PC-3 (cell line): ENCODE measurements at regions not wholly inside any gene's neighbourhood (a gene's known extent, or its start where the extent isn't known, plus 50 kb on each side); places are given as distances from the start of the nearest gene placed in this dataset.

ENCODE experiments used
- ATAC-seq: fragments of 200-7000 bp; cut with Tn5 transposase; 2 replicates; pipeline ENCODE4 v1.9.1; 2020; ENCODE audit warnings: mild to moderate bottlenecking, moderate library complexity
- BruUV-seq: library from RNA; stranded (reverse); fragments of 400-500 nt; replicated peaks from 2 replicates; lab custom pipeline; 2021; lab: Mats Ljungman, UMichigan
- CTCF ChIA-PET: fragments of 300-600 bp; sonication (Branson Sonifier 250); formaldehyde crosslinking; loops from one replicate; lab custom pipeline; 2022; ENCODE audit warnings: antibody characterized with exemption; lab: Charles Lee
- POLR2A ChIA-PET: fragments of 300-600 bp; sonication (Branson Sonifier 250); formaldehyde crosslinking; loops from one replicate; lab custom pipeline; 2022; ENCODE audit warnings: antibody characterized with exemption; ENCODE audit not compliant: unreplicated experiment; lab: Charles Lee
- DNase-seq: peaks from one replicate; pipeline ENCODE4 v3.0.0-alpha.2; 2015
- H2AFZ ChIP-seq: fragments of 300-600 bp; sonication (generic); 2 replicates; pipeline ENCODE4 v1.6.0; 2016; ENCODE audit warnings: antibody characterized with exemption, low read length
- H3F3A ChIP-seq: fragments of 300-600 bp; sonication (generic); one replicate; pipeline ENCODE4 v1.6.0; 2017; ENCODE audit warnings: antibody characterized with exemption, low read length, control low read depth, mild to moderate bottlenecking; ENCODE audit not compliant: unreplicated experiment
- H3K27ac ChIP-seq: fragments of 300-600 bp; sonication (generic); 2 replicates; pipeline ENCODE4 v1.5.1; 2016; ENCODE audit warnings: mild to moderate bottlenecking, low read length
- H3K27me3 ChIP-seq: fragments of 300-600 bp; sonication (generic); 2 replicates; pipeline ENCODE4 v1.6.1; 2016; ENCODE audit warnings: low read length, mixed read lengths
- H3K36me3 ChIP-seq: fragments of 300-600 bp; sonication (generic); 2 replicates; pipeline ENCODE4 v1.6.1; 2016; ENCODE audit warnings: low read depth, mixed run types, low read length, mixed read lengths
- H3K4me1 ChIP-seq: fragments of 300-600 bp; sonication (generic); 2 replicates; pipeline ENCODE4 v1.5.1; 2016; ENCODE audit warnings: low read length; ENCODE audit not compliant: insufficient read depth
- H3K4me2 ChIP-seq: fragments of 300-600 bp; sonication (generic); 2 replicates; pipeline ENCODE4 v1.6.0; 2016; ENCODE audit warnings: low read length
- H3K4me3 ChIP-seq: fragments of 300-600 bp; sonication (generic); 2 replicates; pipeline ENCODE4 v1.5.1; 2016; ENCODE audit warnings: mild to moderate bottlenecking, low read length, mixed read lengths
- H3K79me2 ChIP-seq: fragments of 300-600 bp; sonication (generic); 2 replicates; pipeline ENCODE4 v1.6.1; 2017; ENCODE audit warnings: low read length, mixed read lengths
- H3K9ac ChIP-seq: fragments of 300-600 bp; sonication (generic); 2 replicates; pipeline ENCODE4 v1.6.0; 2016; ENCODE audit warnings: mild to moderate bottlenecking, low read length
- H3K9me2 ChIP-seq: fragments of 300-600 bp; sonication (generic); replicated peaks from 2 replicates; pipeline ENCODE4 v1.6.1; 2016; ENCODE audit warnings: mixed run types, low read length, mixed read lengths
- H3K9me3 ChIP-seq: fragments of 300-600 bp; sonication (generic); 2 replicates; pipeline ENCODE4 v1.6.1; 2016; ENCODE audit warnings: low read length, mixed read lengths
- H4K20me1 ChIP-seq: fragments of 300-600 bp; sonication (generic); 2 replicates; pipeline ENCODE4 v1.6.1; 2016; ENCODE audit warnings: low read length, mixed read lengths
- CTCF ChIP-seq: fragments of 300-600 bp; sonication (generic); conservative IDR thresholded peaks from 2 replicates; pipeline ENCODE4 v1.5.1; 2017; ENCODE audit warnings: antibody characterized with exemption, low read depth, mild to moderate bottlenecking, low read length
- EZH2 ChIP-seq: fragments of 300-600 bp; sonication (generic); IDR thresholded peaks from one replicate; pipeline ENCODE4 v1.6.1; 2017; ENCODE audit warnings: antibody characterized with exemption, mild to moderate bottlenecking, low read length; ENCODE audit not compliant: unreplicated experiment
- EZH2phosphoT487 ChIP-seq: fragments of 300-600 bp; sonication (generic); IDR thresholded peaks from 2 replicates; pipeline ENCODE4 v1.6.1; 2018; ENCODE audit warnings: mild to moderate bottlenecking, antibody characterized with exemption, low read length, borderline replicate concordance
- intact Hi-C: fragments of 100-400 bp; cut with micrococcal nuclease; formaldehyde crosslinking; loops from 2 replicates; pipeline ENCODE4 v1.9.0; 2023

- intact Hi-C loops = no loop called here
- no peaks in the 10 kb centered on the region for H3K9me3 ChIP-seq
- H3K4me3 ChIP-seq = no peak overlapping the region
- peaks cover 19% of the 10 kb centered on the region for H3K4me1 ChIP-seq
- no peak for ATAC-seq
- BruUV-seq = no TSS peak
- H2AFZ ChIP-seq = no peak overlapping the region
- ChIA-PET CTCF (no interaction called here), POLR2A (no interaction called here)
- H3F3A ChIP-seq = no peaks in the 10 kb centered on the region
- H3K27me3 ChIP-seq = no peaks in the 10 kb centered on the region
- no peak overlapping the region for H3K9ac ChIP-seq
- no peaks in the 10 kb centered on the region for H3K79me2 ChIP-seq
- H3K36me3 ChIP-seq = no peaks in the 10 kb centered on the region
- TF ChIP-seq EZH2phosphoT487 (no peak), EZH2 (no peak), CTCF (no peak)
- H3K4me2 ChIP-seq = no peak overlapping the region
- no peaks in the 10 kb centered on the region for H4K20me1 ChIP-seq
- no peak overlapping the region for H3K27ac ChIP-seq
- no peaks in the 10 kb centered on the region for H3K9me2 ChIP-seq
- DNase-seq = no peak
These were observed 260.2 kb upstream of the PEX5L start for GRCh38 chr3:180296971-180297370.

- H3K27ac ChIP-seq = peak overlapping the region; percentile 47
- CTCF ChIA-PET = no interaction called here
- POLR2A ChIA-PET = no interaction called here
These were observed 269.4 kb upstream of the PEX5L start for GRCh38 chr3:180306155-180306554.

More at GRCh38 chr3:180306155-180306554, 269.4 kb upstream of the PEX5L start:
- Histone ChIP-seq H3K9ac (no peak overlapping the region), H3K36me3 (no peaks in the 10 kb centered on the region), H3K4me2 (peak overlapping the region; percentile 73), H3K27me3 (no peaks in the 10 kb centered on the region), H3K4me1 (peaks cover 35% of the 10 kb centered on the region), H4K20me1 (no peaks in the 10 kb centered on the region), H3F3A (no peaks in the 10 kb centered on the region), H2AFZ (peak overlapping the region; percentile 33; the same call in 1 of the 2 replicates), H3K9me2 (no peaks in the 10 kb centered on the region), H3K79me2 (no peaks in the 10 kb centered on the region), H3K4me3 (peak overlapping the region; percentile 28; the same call in 1 of the 2 replicates), H3K9me3 (no peaks in the 10 kb centered on the region)
- DNase-seq = peak; percentile 47
- intact Hi-C loops = loop anchor here (1.0 to 2.0 kb wide), 4 partner anchors 29 to 289 kb away; no protein-coding TSS in a partner anchor
- no TSS peak for BruUV-seq
- TF ChIP-seq EZH2phosphoT487 (no peak), CTCF (no peak), EZH2 (no peak)
- ATAC-seq = peak; percentile 59
